ENCODE measurements at regions not wholly inside any gene's neighbourhood (a gene's known extent, or its start where the extent isn't known, plus 50 kb on each side); places are given as distances from the start of the nearest gene placed in this dataset.

DNA sequence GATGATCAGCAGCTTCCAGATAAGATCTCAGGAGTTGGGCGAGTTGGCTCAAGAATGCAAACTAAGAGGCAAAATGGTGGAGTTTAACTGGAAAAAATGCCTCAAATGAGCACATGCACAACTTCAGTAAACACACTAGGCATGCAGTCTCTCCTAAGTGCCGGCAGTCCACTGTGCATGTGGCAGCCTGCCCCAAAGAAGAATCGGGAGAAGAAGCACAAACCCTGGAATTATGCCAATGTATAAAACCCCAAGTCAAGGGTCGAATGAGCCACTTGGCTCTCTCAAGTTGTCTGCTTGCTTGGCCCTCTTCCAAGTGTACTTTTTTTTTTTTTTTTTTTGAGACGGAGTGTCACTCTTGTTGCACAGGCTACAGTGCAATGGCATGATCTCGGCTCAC is 53.3 kb upstream of the SLITRK1 start:
- TF ChIP-seq, protein P1, sequence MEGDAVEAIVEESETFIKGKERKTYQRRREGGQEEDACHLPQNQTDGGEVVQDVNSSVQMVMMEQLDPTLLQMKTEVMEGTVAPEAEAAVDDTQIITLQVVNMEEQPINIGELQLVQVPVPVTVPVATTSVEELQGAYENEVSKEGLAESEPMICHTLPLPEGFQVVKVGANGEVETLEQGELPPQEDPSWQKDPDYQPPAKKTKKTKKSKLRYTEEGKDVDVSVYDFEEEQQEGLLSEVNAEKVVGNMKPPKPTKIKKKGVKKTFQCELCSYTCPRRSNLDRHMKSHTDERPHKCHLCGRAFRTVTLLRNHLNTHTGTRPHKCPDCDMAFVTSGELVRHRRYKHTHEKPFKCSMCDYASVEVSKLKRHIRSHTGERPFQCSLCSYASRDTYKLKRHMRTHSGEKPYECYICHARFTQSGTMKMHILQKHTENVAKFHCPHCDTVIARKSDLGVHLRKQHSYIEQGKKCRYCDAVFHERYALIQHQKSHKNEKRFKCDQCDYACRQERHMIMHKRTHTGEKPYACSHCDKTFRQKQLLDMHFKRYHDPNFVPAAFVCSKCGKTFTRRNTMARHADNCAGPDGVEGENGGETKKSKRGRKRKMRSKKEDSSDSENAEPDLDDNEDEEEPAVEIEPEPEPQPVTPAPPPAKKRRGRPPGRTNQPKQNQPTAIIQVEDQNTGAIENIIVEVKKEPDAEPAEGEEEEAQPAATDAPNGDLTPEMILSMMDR (IDR thresholded peaks at IDR 0.05; ENCODE audit: low read depth, low read length) = no peak
- no peak for TF ChIP-seq EZH2phosphoT487 (IDR thresholded peaks at IDR 0.05; ENCODE audit: low read depth)
